ENCODE measurements at regions not wholly inside any gene's neighbourhood (a gene's known extent, or its start where the extent isn't known, plus 50 kb on each side); places are given as distances from the start of the nearest gene placed in this dataset.

DNA sequence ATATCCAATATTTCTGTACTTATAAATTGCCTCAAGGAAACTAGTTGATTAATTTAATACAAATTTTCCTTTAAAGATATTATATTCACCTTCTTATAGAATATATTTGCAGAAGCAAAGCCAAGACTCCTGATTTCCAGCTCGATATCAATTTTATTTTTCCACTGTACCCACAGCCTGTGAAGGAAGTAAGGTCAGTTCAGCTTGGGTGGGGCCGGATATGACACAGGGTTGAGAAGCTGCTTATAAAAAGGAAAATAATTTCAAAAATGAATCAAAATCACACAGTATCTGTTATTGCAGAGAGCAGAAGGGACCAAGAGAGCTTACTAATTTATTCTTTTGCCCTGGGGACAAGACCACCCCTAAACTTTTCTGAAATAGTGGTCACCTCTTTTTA is 491.4 kb downstream of the TUSC7 start:
- no peak overlapping the region for H3K4me3 ChIP-seq (ENCODE audit: low read depth, low read length)
- DNase-seq (ENCODE audit: low read depth): no peak
- TF ChIP-seq, protein P1, sequence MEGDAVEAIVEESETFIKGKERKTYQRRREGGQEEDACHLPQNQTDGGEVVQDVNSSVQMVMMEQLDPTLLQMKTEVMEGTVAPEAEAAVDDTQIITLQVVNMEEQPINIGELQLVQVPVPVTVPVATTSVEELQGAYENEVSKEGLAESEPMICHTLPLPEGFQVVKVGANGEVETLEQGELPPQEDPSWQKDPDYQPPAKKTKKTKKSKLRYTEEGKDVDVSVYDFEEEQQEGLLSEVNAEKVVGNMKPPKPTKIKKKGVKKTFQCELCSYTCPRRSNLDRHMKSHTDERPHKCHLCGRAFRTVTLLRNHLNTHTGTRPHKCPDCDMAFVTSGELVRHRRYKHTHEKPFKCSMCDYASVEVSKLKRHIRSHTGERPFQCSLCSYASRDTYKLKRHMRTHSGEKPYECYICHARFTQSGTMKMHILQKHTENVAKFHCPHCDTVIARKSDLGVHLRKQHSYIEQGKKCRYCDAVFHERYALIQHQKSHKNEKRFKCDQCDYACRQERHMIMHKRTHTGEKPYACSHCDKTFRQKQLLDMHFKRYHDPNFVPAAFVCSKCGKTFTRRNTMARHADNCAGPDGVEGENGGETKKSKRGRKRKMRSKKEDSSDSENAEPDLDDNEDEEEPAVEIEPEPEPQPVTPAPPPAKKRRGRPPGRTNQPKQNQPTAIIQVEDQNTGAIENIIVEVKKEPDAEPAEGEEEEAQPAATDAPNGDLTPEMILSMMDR (IDR thresholded peaks at IDR 0.05; ENCODE audit: low read depth, low read length, missing control alignments): no peak

DNA sequence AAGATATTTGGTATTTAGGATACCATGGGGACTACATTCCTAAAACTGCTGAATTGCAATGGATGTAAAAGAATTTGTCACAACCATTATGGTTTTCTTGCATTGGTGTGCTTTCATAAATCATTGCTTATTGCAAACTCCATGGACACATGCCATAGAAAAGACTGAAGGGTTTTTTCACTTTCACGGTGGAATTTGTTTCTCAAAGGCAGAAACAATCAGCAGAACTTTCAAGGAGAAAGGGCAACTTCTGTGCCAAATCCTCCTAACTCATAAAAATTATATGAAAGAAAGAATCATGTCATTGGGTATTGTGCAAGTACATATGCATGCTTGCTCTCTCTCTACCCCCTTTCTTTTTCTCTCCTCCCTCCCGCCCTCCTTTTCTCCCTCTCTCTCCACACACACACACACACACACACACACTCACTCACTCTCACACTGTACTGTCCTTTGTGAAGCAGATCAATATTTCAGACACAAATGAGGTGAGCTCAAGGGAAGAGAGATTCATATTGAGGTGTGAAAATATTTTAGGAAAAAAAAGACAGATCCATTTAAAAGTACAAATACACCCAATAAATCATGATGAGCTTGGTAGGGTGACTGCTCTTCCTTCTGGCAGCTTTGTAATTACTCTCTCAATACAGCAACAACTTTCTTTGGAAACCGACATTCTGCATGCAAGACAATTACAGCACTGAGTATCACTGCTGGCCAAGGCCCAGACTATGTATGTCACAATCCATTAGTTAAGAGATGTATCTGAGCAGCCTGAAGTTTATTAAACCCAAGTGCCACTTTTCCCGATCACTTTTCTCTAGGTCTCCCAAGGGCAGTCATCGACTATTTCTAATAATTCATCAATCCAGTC is 492.6 kb downstream of the TUSC7 start:
- H3K4me3 ChIP-seq (ENCODE audit: low read depth, low read length): no peak overlapping the region
- DNase-seq (ENCODE audit: low read depth): no peak
- TF ChIP-seq, protein P1 (IDR thresholded peaks at IDR 0.05; ENCODE audit: low read depth, low read length, missing control alignments): no peak

DNA sequence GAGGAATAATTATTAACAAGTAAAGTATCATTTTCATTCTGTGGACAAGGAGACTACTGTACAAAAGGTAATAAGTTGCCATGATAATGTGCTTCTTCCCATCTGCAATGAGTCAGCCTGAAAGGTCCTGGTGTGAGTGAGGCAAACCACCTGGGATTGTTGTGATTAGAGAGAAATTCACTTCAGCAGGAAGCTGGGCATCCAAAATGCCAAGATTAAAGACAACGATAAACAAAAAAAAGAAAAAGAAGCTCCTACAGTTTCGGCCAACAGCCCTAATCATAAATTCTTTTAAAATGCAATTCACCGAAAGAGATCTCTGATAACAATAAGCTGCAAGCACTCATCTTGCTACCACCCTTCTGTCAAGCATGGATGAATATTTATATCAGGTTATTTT is 507.8 kb downstream of the TUSC7 start:
- no peak for DNase-seq (ENCODE audit: low read depth)
- TF ChIP-seq, protein P1 (IDR thresholded peaks at IDR 0.05; ENCODE audit: low read depth, low read length, missing control alignments): no peak

DNA sequence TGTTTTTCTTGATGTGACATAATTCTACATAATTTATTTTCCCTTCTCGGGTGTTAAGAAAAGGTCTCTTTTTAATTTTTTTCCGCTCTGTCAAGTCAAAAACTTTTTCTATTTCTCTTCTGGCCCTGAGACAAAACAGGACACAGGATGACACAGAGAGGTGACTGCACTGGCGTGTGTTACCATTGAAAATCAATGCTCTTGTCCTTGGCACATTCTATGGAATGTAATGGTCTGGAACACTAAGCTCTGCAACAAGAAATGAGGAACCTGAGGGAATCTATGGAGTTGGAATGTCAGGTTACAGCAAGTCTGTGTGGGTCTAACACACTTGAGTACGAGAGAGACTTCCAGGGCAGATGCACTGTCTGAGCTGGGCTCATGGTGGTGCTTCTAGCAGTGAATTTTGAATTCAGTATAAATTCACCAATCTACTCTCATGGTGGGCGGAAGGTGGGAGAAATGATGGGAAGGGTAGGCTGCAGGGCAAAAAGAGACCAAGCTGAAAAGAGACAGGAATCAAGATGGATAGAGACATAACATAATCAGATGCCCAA is 508.3 kb downstream of the TUSC7 start:
- TF ChIP-seq, protein P1 (IDR thresholded peaks at IDR 0.05; ENCODE audit: low read depth, low read length, missing control alignments): no peak
- no peak overlapping the region for H3K4me3 ChIP-seq (ENCODE audit: low read depth, low read length)
- no peak for DNase-seq (ENCODE audit: low read depth)

More for the DNA sequence above, 507.8 kb downstream of the TUSC7 start:
- H3K4me3 ChIP-seq (ENCODE audit: low read depth, low read length): no peak overlapping the region

DNA sequence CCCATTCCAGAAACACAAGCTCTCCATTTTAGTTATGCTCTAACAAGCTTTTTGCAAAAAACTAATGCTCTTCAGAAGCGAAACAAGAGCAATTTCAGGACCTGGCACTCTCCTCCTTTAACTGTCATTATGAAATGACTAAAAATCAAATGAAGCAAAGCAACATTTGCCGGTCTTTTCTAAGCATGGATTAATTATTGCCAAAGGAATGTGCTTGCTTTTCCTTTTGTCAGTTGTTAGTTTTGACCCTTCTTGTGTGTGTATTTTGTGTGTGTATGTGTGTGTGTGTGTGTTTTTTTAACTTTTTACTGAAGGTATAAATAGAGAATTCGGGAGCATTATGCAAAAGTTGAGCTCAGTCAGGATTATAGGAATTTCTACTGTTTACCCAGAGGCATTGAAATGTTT is 509.1 kb downstream of the TUSC7 start:
- DNase-seq (ENCODE audit: low read depth): no peak
- no peak overlapping the region for H3K4me3 ChIP-seq (ENCODE audit: low read depth, low read length)
- TF ChIP-seq, protein P1 (IDR thresholded peaks at IDR 0.05; ENCODE audit: low read depth, low read length, missing control alignments): no peak

DNA sequence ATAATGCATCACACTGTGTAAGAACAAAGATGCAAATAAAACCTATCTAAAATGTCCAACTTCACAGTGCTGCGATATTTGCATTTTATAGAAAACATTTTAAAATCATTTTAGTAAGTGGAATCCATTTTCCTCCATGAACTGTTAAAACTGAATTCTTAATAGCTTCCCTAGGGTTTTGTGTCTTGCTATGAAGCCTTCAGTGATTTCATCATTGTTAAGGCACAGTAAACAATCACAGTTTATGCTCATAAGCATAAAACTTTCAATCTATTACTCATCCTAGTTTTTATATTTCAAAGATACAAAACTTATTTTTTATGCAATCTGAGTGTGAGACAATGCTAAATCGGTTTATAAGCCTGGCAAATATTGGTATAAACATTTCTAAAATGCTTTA is 509.7 kb downstream of the TUSC7 start:
- TF ChIP-seq, protein P1 (IDR thresholded peaks at IDR 0.05; ENCODE audit: low read depth, low read length, missing control alignments): no peak
- no peak overlapping the region for H3K4me3 ChIP-seq (ENCODE audit: low read depth, low read length)
- DNase-seq (ENCODE audit: low read depth): no peak

Data from GM12864 (cell line).